ENCODE measurements at regions not wholly inside any gene's neighbourhood (a gene's known extent, or its start where the extent isn't known, plus 50 kb on each side); places are given as distances from the start of the nearest gene placed in this dataset.
"Not testable (repeated sequence)": the region's sequence is repeated elsewhere in the genome, so short reads cannot be mapped to it uniquely, and the experiment has no call there.

GRCh38 chr1:163571950-163572349 lies 250.2 kb downstream of the NUF2 start:
- no peak overlapping the region for H3K27ac ChIP-seq (ENCODE audit: low read depth, low read length)
- H3K79me2 ChIP-seq (ENCODE audit: control insufficient read depth, insufficient read depth, low read length, unreplicated experiment) = no peaks in the 10 kb centered on the region
- no peaks in the 10 kb centered on the region for H3K27me3 ChIP-seq (ENCODE audit: insufficient read depth, low read length)
- no peaks in the 10 kb centered on the region for H3K36me3 ChIP-seq (ENCODE audit: insufficient read depth, low read length)
- H2AFZ ChIP-seq (ENCODE audit: low read length, unreplicated experiment) = no peak overlapping the region
- no peak overlapping the region for H3K4me3 ChIP-seq (ENCODE audit: low read depth, low read length)
- no peaks in the 10 kb centered on the region for H3K4me1 ChIP-seq (ENCODE audit: control insufficient read depth, insufficient read depth, low read length, unreplicated experiment)

- Histone ChIP-seq H3K27me3 (ENCODE audit: insufficient read depth, low read length) (no peaks in the 10 kb centered on the region), H3K27ac (ENCODE audit: low read depth, low read length) (no peak overlapping the region), H3K4me1 (ENCODE audit: control insufficient read depth, insufficient read depth, low read length, unreplicated experiment) (no peaks in the 10 kb centered on the region), H3K79me2 (ENCODE audit: control insufficient read depth, insufficient read depth, low read length, unreplicated experiment) (no peaks in the 10 kb centered on the region), H3K36me3 (ENCODE audit: insufficient read depth, low read length) (no peaks in the 10 kb centered on the region), H3K4me3 (ENCODE audit: low read depth, low read length) (no peak overlapping the region), H2AFZ (ENCODE audit: low read length, unreplicated experiment) (no peak overlapping the region)
These were observed 252.4 kb downstream of the NUF2 start for GRCh38 chr1:163574119-163574518.

GRCh38 chr1:163580926-163581325 lies 259.2 kb downstream of the NUF2 start:
- Histone ChIP-seq H3K4me3 (ENCODE audit: low read depth, low read length) (no peak overlapping the region), H3K27ac (ENCODE audit: low read depth, low read length) (no peak overlapping the region), H3K36me3 (ENCODE audit: insufficient read depth, low read length) (no peaks in the 10 kb centered on the region), H3K27me3 (ENCODE audit: insufficient read depth, low read length) (no peaks in the 10 kb centered on the region), H3K4me1 (ENCODE audit: control insufficient read depth, insufficient read depth, low read length, unreplicated experiment) (no peaks in the 10 kb centered on the region), H2AFZ (ENCODE audit: low read length, unreplicated experiment) (no peak overlapping the region), H3K79me2 (ENCODE audit: control insufficient read depth, insufficient read depth, low read length, unreplicated experiment) (no peaks in the 10 kb centered on the region)

- Histone ChIP-seq H3K79me2 (ENCODE audit: control insufficient read depth, insufficient read depth, low read length, unreplicated experiment) (no peaks in the 10 kb centered on the region), H2AFZ (ENCODE audit: low read length, unreplicated experiment) (no peak overlapping the region), H3K27ac (ENCODE audit: low read depth, low read length) (no peak overlapping the region), H3K4me3 (ENCODE audit: low read depth, low read length) (no peak overlapping the region), H3K4me1 (ENCODE audit: control insufficient read depth, insufficient read depth, low read length, unreplicated experiment) (no peaks in the 10 kb centered on the region), H3K27me3 (ENCODE audit: insufficient read depth, low read length) (no peaks in the 10 kb centered on the region), H3K36me3 (ENCODE audit: insufficient read depth, low read length) (no peaks in the 10 kb centered on the region)
These were observed 262.0 kb downstream of the NUF2 start for GRCh38 chr1:163583661-163584181.

GRCh38 chr1:163585796-163586195 lies 264.0 kb downstream of the NUF2 start:
- H3K27ac ChIP-seq (ENCODE audit: low read depth, low read length) = no peak overlapping the region
- no peak overlapping the region for H3K4me3 ChIP-seq (ENCODE audit: low read depth, low read length)
- no peaks in the 10 kb centered on the region for H3K36me3 ChIP-seq (ENCODE audit: insufficient read depth, low read length)
- H3K79me2 ChIP-seq (ENCODE audit: control insufficient read depth, insufficient read depth, low read length, unreplicated experiment) = no peaks in the 10 kb centered on the region
- H2AFZ ChIP-seq (ENCODE audit: low read length, unreplicated experiment) = no peak overlapping the region
- no peaks in the 10 kb centered on the region for H3K27me3 ChIP-seq (ENCODE audit: insufficient read depth, low read length)
- no peaks in the 10 kb centered on the region for H3K4me1 ChIP-seq (ENCODE audit: control insufficient read depth, insufficient read depth, low read length, unreplicated experiment)

GRCh38 chr1:163588796-163589195 lies 267.0 kb downstream of the NUF2 start:
- no peaks in the 10 kb centered on the region for H3K79me2 ChIP-seq (ENCODE audit: control insufficient read depth, insufficient read depth, low read length, unreplicated experiment)
- H3K36me3 ChIP-seq (ENCODE audit: insufficient read depth, low read length) = no peaks in the 10 kb centered on the region
- no peak overlapping the region for H2AFZ ChIP-seq (ENCODE audit: low read length, unreplicated experiment)
- H3K4me3 ChIP-seq (ENCODE audit: low read depth, low read length) = no peak overlapping the region
- H3K27ac ChIP-seq (ENCODE audit: low read depth, low read length) = no peak overlapping the region
- H3K27me3 ChIP-seq (ENCODE audit: insufficient read depth, low read length) = no peaks in the 10 kb centered on the region
- no peaks in the 10 kb centered on the region for H3K4me1 ChIP-seq (ENCODE audit: control insufficient read depth, insufficient read depth, low read length, unreplicated experiment)

- H3K4me3 ChIP-seq (ENCODE audit: low read depth, low read length) = no peak overlapping the region
- no peaks in the 10 kb centered on the region for H3K27me3 ChIP-seq (ENCODE audit: insufficient read depth, low read length)
- H3K36me3 ChIP-seq (ENCODE audit: insufficient read depth, low read length) = no peaks in the 10 kb centered on the region
- no peak overlapping the region for H3K27ac ChIP-seq (ENCODE audit: low read depth, low read length)
- H3K4me1 ChIP-seq (ENCODE audit: control insufficient read depth, insufficient read depth, low read length, unreplicated experiment) = no peaks in the 10 kb centered on the region
- no peak overlapping the region for H2AFZ ChIP-seq (ENCODE audit: low read length, unreplicated experiment)
- H3K79me2 ChIP-seq (ENCODE audit: control insufficient read depth, insufficient read depth, low read length, unreplicated experiment) = no peaks in the 10 kb centered on the region
These were observed 268.0 kb downstream of the NUF2 start for GRCh38 chr1:163589735-163590134.

GRCh38 chr1:163591131-163591530 lies 269.4 kb downstream of the NUF2 start:
- H3K36me3 ChIP-seq (ENCODE audit: insufficient read depth, low read length); H3K27ac ChIP-seq (ENCODE audit: low read depth, low read length); H3K4me1 ChIP-seq (ENCODE audit: control insufficient read depth, insufficient read depth, low read length, unreplicated experiment); H3K79me2 ChIP-seq (ENCODE audit: control insufficient read depth, insufficient read depth, low read length, unreplicated experiment); H2AFZ ChIP-seq (ENCODE audit: low read length, unreplicated experiment); H3K4me3 ChIP-seq (ENCODE audit: low read depth, low read length); H3K27me3 ChIP-seq (ENCODE audit: insufficient read depth, low read length): not testable (repeated sequence)

- not testable (repeated sequence) for H2AFZ ChIP-seq (ENCODE audit: low read length, unreplicated experiment); H3K4me1 ChIP-seq (ENCODE audit: control insufficient read depth, insufficient read depth, low read length, unreplicated experiment); H3K36me3 ChIP-seq (ENCODE audit: insufficient read depth, low read length); H3K79me2 ChIP-seq (ENCODE audit: control insufficient read depth, insufficient read depth, low read length, unreplicated experiment); H3K4me3 ChIP-seq (ENCODE audit: low read depth, low read length); H3K27ac ChIP-seq (ENCODE audit: low read depth, low read length); H3K27me3 ChIP-seq (ENCODE audit: insufficient read depth, low read length)
These were observed 270.9 kb downstream of the NUF2 start for GRCh38 chr1:163592623-163593022.

- H2AFZ ChIP-seq (ENCODE audit: low read length, unreplicated experiment); H3K36me3 ChIP-seq (ENCODE audit: insufficient read depth, low read length); H3K27me3 ChIP-seq (ENCODE audit: insufficient read depth, low read length); H3K4me3 ChIP-seq (ENCODE audit: low read depth, low read length); H3K27ac ChIP-seq (ENCODE audit: low read depth, low read length); H3K79me2 ChIP-seq (ENCODE audit: control insufficient read depth, insufficient read depth, low read length, unreplicated experiment); H3K4me1 ChIP-seq (ENCODE audit: control insufficient read depth, insufficient read depth, low read length, unreplicated experiment): not testable (repeated sequence)
These were observed 274.4 kb downstream of the NUF2 start for GRCh38 chr1:163596106-163596505.

- H3K4me1 ChIP-seq (ENCODE audit: control insufficient read depth, insufficient read depth, low read length, unreplicated experiment) = no peaks in the 10 kb centered on the region
- no peaks in the 10 kb centered on the region for H3K79me2 ChIP-seq (ENCODE audit: control insufficient read depth, insufficient read depth, low read length, unreplicated experiment)
- H3K27ac ChIP-seq (ENCODE audit: low read depth, low read length) = no peak overlapping the region
- H2AFZ ChIP-seq (ENCODE audit: low read length, unreplicated experiment) = no peak overlapping the region
- no peaks in the 10 kb centered on the region for H3K27me3 ChIP-seq (ENCODE audit: insufficient read depth, low read length)
- no peak overlapping the region for H3K4me3 ChIP-seq (ENCODE audit: low read depth, low read length)
- no peaks in the 10 kb centered on the region for H3K36me3 ChIP-seq (ENCODE audit: insufficient read depth, low read length)
These were observed 274.9 kb downstream of the NUF2 start for GRCh38 chr1:163596541-163597258.

Measured in ACC112 (cell line).